Hematopoietic multipotent progenitor cell treated with erythropoietin and hydrocortisone succinate and interleukin-3 and kit ligand, for 17 days (in vitro differentiated cells): ENCODE measurements at regions not wholly inside any gene's neighbourhood (a gene's known extent, or its start where the extent isn't known, plus 50 kb on each side); places are given as distances from the start of the nearest gene placed in this dataset.

Experiments
- DNase-seq: peaks from one replicate; pipeline ENCODE4 v3.0.0-alpha.2; 2015; ENCODE audit warnings: low spot score

- no peak for DNase-seq
Observed at GRCh38 chr2:143953451-143954030, 566.4 kb downstream of the ZEB2 start.

GRCh38 chr2:143952536-143952935, 567.4 kb downstream of the ZEB2 start:
- no peak for DNase-seq

- no peak for DNase-seq
Observed at GRCh38 chr2:143950704-143951103, 569.2 kb downstream of the ZEB2 start.

GRCh38 chr2:143949121-143949848, 570.6 kb downstream of the ZEB2 start:
- no peak for DNase-seq

GRCh38 chr2:143948710-143949109, 571.2 kb downstream of the ZEB2 start:
- no peak for DNase-seq

GRCh38 chr2:143946436-143947391, 573.2 kb downstream of the ZEB2 start:
- DNase-seq = no peak

GRCh38 chr2:143942486-143942885, 577.4 kb downstream of the ZEB2 start:
- DNase-seq = no peak

- no peak for DNase-seq
Observed at GRCh38 chr2:143940720-143941119, 579.2 kb downstream of the ZEB2 start.

- DNase-seq = no peak
Observed at GRCh38 chr2:143939626-143940330, 580.1 kb downstream of the ZEB2 start.

GRCh38 chr2:143937723-143938350, 582.1 kb downstream of the ZEB2 start:
- no peak for DNase-seq

- DNase-seq = no peak
Observed at GRCh38 chr2:143936848-143937722, 582.8 kb downstream of the ZEB2 start.

GRCh38 chr2:143936538-143936847, 583.4 kb downstream of the ZEB2 start:
- DNase-seq = no peak

GRCh38 chr2:143935482-143935752, 584.5 kb downstream of the ZEB2 start:
- no peak for DNase-seq

GRCh38 chr2:143934626-143935481, 585.1 kb downstream of the ZEB2 start:
- no peak for DNase-seq

GRCh38 chr2:143933946-143934569, 585.9 kb downstream of the ZEB2 start:
- no peak for DNase-seq

GRCh38 chr2:143930891-143931290, 589.0 kb downstream of the ZEB2 start:
- DNase-seq = no peak

GRCh38 chr2:143928613-143929012, 591.3 kb downstream of the ZEB2 start:
- DNase-seq = no peak

GRCh38 chr2:143928184-143928583, 591.7 kb downstream of the ZEB2 start:
- DNase-seq = no peak

- DNase-seq = no peak
Observed at GRCh38 chr2:143926736-143927135, 593.2 kb downstream of the ZEB2 start.
